ENCODE measurements at regions not wholly inside any gene's neighbourhood (a gene's known extent, or its start where the extent isn't known, plus 50 kb on each side); places are given as distances from the start of the nearest gene placed in this dataset.

DNA sequence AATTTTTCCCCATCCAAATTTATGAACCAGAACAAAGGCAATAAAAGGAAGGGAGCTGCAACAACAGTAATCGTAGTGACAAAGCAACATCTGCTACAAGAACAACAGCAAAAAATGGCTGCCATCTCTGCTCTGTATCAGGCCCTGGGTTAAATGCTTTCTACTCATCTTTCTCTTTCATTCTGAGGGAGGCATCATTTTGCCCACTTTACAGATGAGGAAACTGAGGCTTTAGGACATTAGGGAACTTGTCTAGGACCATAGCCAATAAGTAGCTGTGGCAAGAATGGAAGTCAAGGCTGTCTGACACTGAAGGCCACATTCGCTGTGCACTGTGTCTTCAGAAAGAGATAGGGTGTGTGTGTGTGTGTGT is 192.4 kb upstream of the NUDT4 start:
- H3K27ac ChIP-seq: peak overlapping the region in 1 of 2 donors; percentile 80

GRCh38 chr12:93186131-93186530 is 191.6 kb upstream of the NUDT4 start:
- peaks cover 5% of the 10 kb centered on the region for H3K4me1 ChIP-seq (ENCODE audit: insufficient read depth)
- H3K4me3 ChIP-seq: no peak overlapping the region
- no peak for DNase-seq
- no peaks in the 10 kb centered on the region for H3K9me3 ChIP-seq
- no peaks in the 10 kb centered on the region for H3K36me3 ChIP-seq
- intact Hi-C loops (cut with DNase I): no loop called here
- TF ChIP-seq POLR2A (IDR thresholded peaks at IDR 0.05) (no peak), EP300 (IDR thresholded peaks at IDR 0.05) (no peak)
- TF ChIP-seq, protein P1, sequence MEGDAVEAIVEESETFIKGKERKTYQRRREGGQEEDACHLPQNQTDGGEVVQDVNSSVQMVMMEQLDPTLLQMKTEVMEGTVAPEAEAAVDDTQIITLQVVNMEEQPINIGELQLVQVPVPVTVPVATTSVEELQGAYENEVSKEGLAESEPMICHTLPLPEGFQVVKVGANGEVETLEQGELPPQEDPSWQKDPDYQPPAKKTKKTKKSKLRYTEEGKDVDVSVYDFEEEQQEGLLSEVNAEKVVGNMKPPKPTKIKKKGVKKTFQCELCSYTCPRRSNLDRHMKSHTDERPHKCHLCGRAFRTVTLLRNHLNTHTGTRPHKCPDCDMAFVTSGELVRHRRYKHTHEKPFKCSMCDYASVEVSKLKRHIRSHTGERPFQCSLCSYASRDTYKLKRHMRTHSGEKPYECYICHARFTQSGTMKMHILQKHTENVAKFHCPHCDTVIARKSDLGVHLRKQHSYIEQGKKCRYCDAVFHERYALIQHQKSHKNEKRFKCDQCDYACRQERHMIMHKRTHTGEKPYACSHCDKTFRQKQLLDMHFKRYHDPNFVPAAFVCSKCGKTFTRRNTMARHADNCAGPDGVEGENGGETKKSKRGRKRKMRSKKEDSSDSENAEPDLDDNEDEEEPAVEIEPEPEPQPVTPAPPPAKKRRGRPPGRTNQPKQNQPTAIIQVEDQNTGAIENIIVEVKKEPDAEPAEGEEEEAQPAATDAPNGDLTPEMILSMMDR (IDR thresholded peaks at IDR 0.05): no peak
- no peak overlapping the region for H3K27ac ChIP-seq
- no peaks in the 10 kb centered on the region for H3K27me3 ChIP-seq
- 91 to 94% (median 92%) methylated on average over 2 of the region's 2 CpGs for whole genome bisulfite sequencing, 3 donors

More for the DNA sequence above, 192.4 kb upstream of the NUDT4 start:
- Histone ChIP-seq H3K36me3 (no peaks in the 10 kb centered on the region), H3K27me3 (no peaks in the 10 kb centered on the region), H3K4me3 (no peak overlapping the region), H3K4me1 (ENCODE audit: insufficient read depth) (peaks cover 4% of the 10 kb centered on the region), H3K9me3 (no peaks in the 10 kb centered on the region)
- no peak for TF ChIP-seq EP300 (IDR thresholded peaks at IDR 0.05)
- TF ChIP-seq, protein P1 (IDR thresholded peaks at IDR 0.05): no peak
- no peak for TF ChIP-seq POLR2A (IDR thresholded peaks at IDR 0.05)
- DNase-seq: no peak
- intact Hi-C loops (cut with DNase I): no loop called here
- 84 to 92% (median 89%) methylated on average over 2 of the region's 2 CpGs for WGBS, 3 donors

GRCh38 chr12:93186621-93187020 is 191.1 kb upstream of the NUDT4 start:
- Histone ChIP-seq H3K36me3 (no peaks in the 10 kb centered on the region), H3K27ac (no peak overlapping the region), H3K27me3 (no peaks in the 10 kb centered on the region), H3K4me3 (no peak overlapping the region), H3K4me1 (ENCODE audit: insufficient read depth) (peaks cover 5% of the 10 kb centered on the region), H3K9me3 (no peaks in the 10 kb centered on the region)
- 97 to 100% (median 97%) methylated on average over 2 of the region's 2 CpGs for WGBS, 3 donors
- TF ChIP-seq, protein P1 (IDR thresholded peaks at IDR 0.05): no peak
- TF ChIP-seq POLR2A (IDR thresholded peaks at IDR 0.05): no peak
- no peak for TF ChIP-seq EP300 (IDR thresholded peaks at IDR 0.05)
- intact Hi-C loops (cut with DNase I): no loop called here
- DNase-seq: no peak

- H3K9me3 ChIP-seq: no peaks in the 10 kb centered on the region
- WGBS, 3 donors: 2 to 9% (median 7%) methylated on average over 2 of the region's 2 CpGs
- H3K4me3 ChIP-seq: no peak overlapping the region
- H3K27me3 ChIP-seq: no peaks in the 10 kb centered on the region
- no peak for DNase-seq
- intact Hi-C loops (cut with DNase I): no loop called here
- TF ChIP-seq EP300 (IDR thresholded peaks at IDR 0.05) (no peak), POLR2A (IDR thresholded peaks at IDR 0.05) (no peak)
- TF ChIP-seq, protein P1 (IDR thresholded peaks at IDR 0.05): no peak
- H3K36me3 ChIP-seq: no peaks in the 10 kb centered on the region
- no peak overlapping the region for H3K27ac ChIP-seq
- H3K4me1 ChIP-seq (ENCODE audit: insufficient read depth): peaks cover 2% of the 10 kb centered on the region
These were observed 186.3 kb upstream of the NUDT4 start for GRCh38 chr12:93191423-93191822.

- TF ChIP-seq POLR2A (IDR thresholded peaks at IDR 0.05) (no peak), EP300 (IDR thresholded peaks at IDR 0.05) (no peak)
- TF ChIP-seq, protein P1 (IDR thresholded peaks at IDR 0.05): no peak
- no peak overlapping the region for H3K4me3 ChIP-seq
- H3K4me1 ChIP-seq (ENCODE audit: insufficient read depth): peaks cover 2% of the 10 kb centered on the region
- no peak for DNase-seq
- H3K27ac ChIP-seq: no peak overlapping the region
- no peaks in the 10 kb centered on the region for H3K36me3 ChIP-seq
- intact Hi-C loops (cut with DNase I): no loop called here
- no peaks in the 10 kb centered on the region for H3K9me3 ChIP-seq
- no peaks in the 10 kb centered on the region for H3K27me3 ChIP-seq
- WGBS, 3 donors: 27 to 33% (median 33%) methylated on average over 8 of the region's 8 CpGs
These were observed 185.8 kb upstream of the NUDT4 start for GRCh38 chr12:93191956-93192355.

Data from ovary (tissue), 7 donors.